IMR-90 (cell line): ENCODE measurements at regions not wholly inside any gene's neighbourhood (a gene's known extent, or its start where the extent isn't known, plus 50 kb on each side); places are given as distances from the start of the nearest gene placed in this dataset.

Source experiments
- ATAC-seq: fragments of 200-7000 bp; cut with Tn5 transposase; 2 replicates; pipeline ENCODE4 v1.9.1; 2020; ENCODE audit warnings: low read depth, mild to moderate bottlenecking, moderate library complexity
- BruUV-seq: library from RNA; stranded (reverse); fragments of 400-500 nt; replicated peaks from 2 replicates; lab custom pipeline; 2021; lab: Mats Ljungman, UMichigan
- CTCF ChIA-PET: fragments of 300-600 bp; formaldehyde crosslinking; extraction: SDS; loops from one replicate; lab custom pipeline; 2021; ENCODE audit warnings: antibody characterized with exemption; lab: Yijun Ruan, JAX
- POLR2A ChIA-PET: fragments of 300-600 bp; sonication (Branson Sonifier 250); formaldehyde crosslinking; loops from one replicate; lab custom pipeline; 2022; ENCODE audit warnings: antibody characterized with exemption; ENCODE audit not compliant: unreplicated experiment; lab: Charles Lee
- DNase-seq: peaks from one replicate; pipeline ENCODE4 v3.0.0; 2013
- H2AFZ ChIP-seq: replicated peaks from 2 replicates; pipeline ENCODE3; 2013; ENCODE audit warnings: low read length, mild to moderate bottlenecking; ENCODE audit not compliant: poor library complexity
- H2AK5ac ChIP-seq: 2 replicates; pipeline ENCODE4 v1.6.1; 2013; ENCODE audit warnings: low read depth, low read length, inconsistent platforms
- H2AK9ac ChIP-seq: replicated peaks from 2 replicates; pipeline ENCODE3; 2013; ENCODE audit warnings: mild to moderate bottlenecking, low read depth, low read length, moderate library complexity; ENCODE audit not compliant: poor library complexity
- H2BK120ac ChIP-seq: 2 replicates; pipeline ENCODE4 v1.6.1; 2013; ENCODE audit warnings: low read depth, low read length, inconsistent platforms
- H2BK15ac ChIP-seq: 3 replicates; pipeline ENCODE4 v1.6.1; 2013; ENCODE audit warnings: low read depth, low read length, inconsistent platforms
- H2BK20ac ChIP-seq: 2 replicates; pipeline ENCODE4 v1.6.1; 2013; ENCODE audit warnings: low read depth, mild to moderate bottlenecking, inconsistent platforms, low read length, moderate library complexity
- H2BK5ac ChIP-seq: 2 replicates; pipeline ENCODE4 v1.6.1; 2013; ENCODE audit warnings: mild to moderate bottlenecking, low read depth, low read length, inconsistent platforms; ENCODE audit not compliant: poor library complexity, severe bottlenecking
- H3K14ac ChIP-seq: replicated peaks from 2 replicates; pipeline ENCODE4 v1.6.1; 2013; ENCODE audit warnings: low read depth, low read length, inconsistent platforms
- H3K18ac ChIP-seq: 2 replicates; pipeline ENCODE4 v1.6.1; 2013; ENCODE audit warnings: low read depth, low read length, control low read depth
- H3K23ac ChIP-seq: 2 replicates; pipeline ENCODE4 v1.6.1; 2013; ENCODE audit warnings: low read depth, low read length, inconsistent platforms
- H3K27ac ChIP-seq: 2 replicates; pipeline ENCODE4 v1.5.1; 2013; ENCODE audit warnings: mild to moderate bottlenecking, control low read depth, low read length; ENCODE audit not compliant: insufficient read depth
- H3K27me3 ChIP-seq: 2 replicates; pipeline ENCODE4 v1.6.1; 2013; ENCODE audit warnings: low read length; ENCODE audit not compliant: control insufficient read depth, insufficient read depth
- H3K36me3 ChIP-seq: 2 replicates; pipeline ENCODE4 v1.6.1; 2013; ENCODE audit warnings: low read length, mixed read lengths; ENCODE audit not compliant: control insufficient read depth, insufficient read depth
- H3K4ac ChIP-seq: 2 replicates; pipeline ENCODE4 v1.6.1; 2013; ENCODE audit warnings: low read depth, low read length, inconsistent platforms
- H3K4me1 ChIP-seq: 2 replicates; pipeline ENCODE4 v1.6.1; 2013; ENCODE audit warnings: low read length, mixed read lengths; ENCODE audit not compliant: control insufficient read depth, insufficient read depth
- H3K4me2 ChIP-seq: 2 replicates; pipeline ENCODE4 v1.6.1; 2013; ENCODE audit warnings: low read depth, mild to moderate bottlenecking, control low read depth, low read length, moderate library complexity
- H3K4me3 ChIP-seq: 2 replicates; pipeline ENCODE4 v1.5.1; 2013; ENCODE audit warnings: low read depth, mild to moderate bottlenecking, control low read depth, low read length, moderate library complexity; ENCODE audit not compliant: insufficient read depth
- H3K56ac ChIP-seq: 2 replicates; pipeline ENCODE4 v1.6.1; 2013; ENCODE audit warnings: low read length, inconsistent platforms; ENCODE audit not compliant: insufficient read depth; ENCODE audit errors: extremely low read depth
- H3K79me1 ChIP-seq, 2 experiments: 2 replicates each; pipeline ENCODE4 v1.6.1; 2013; ENCODE audit warnings: low read length in 2 of 2, inconsistent platforms in 1 of 2, low read depth in 1 of 2
- H3K9ac ChIP-seq: 2 replicates; pipeline ENCODE4 v1.6.1; 2013; ENCODE audit warnings: low read depth, low read length, control low read depth
- H3K9me1 ChIP-seq: 2 replicates; pipeline ENCODE4 v1.6.1; 2013; ENCODE audit warnings: low read length, inconsistent platforms; ENCODE audit not compliant: insufficient read depth
- H3K9me3 ChIP-seq: 2 replicates; pipeline ENCODE4 v1.6.1; 2013; ENCODE audit warnings: low read length; ENCODE audit not compliant: control insufficient read depth, insufficient read depth
- H4K20me1 ChIP-seq: 2 replicates; pipeline ENCODE4 v1.6.1; 2013; ENCODE audit warnings: low read length, inconsistent platforms; ENCODE audit not compliant: insufficient read depth
- H4K5ac ChIP-seq: 2 replicates; pipeline ENCODE4 v1.6.1; 2013; ENCODE audit warnings: mild to moderate bottlenecking, low read depth, low read length, control low read depth
- H4K8ac ChIP-seq, 2 experiments: 2 replicates each; pipeline ENCODE4 v1.6.1; 2013; ENCODE audit warnings: low read depth in 2 of 2, low read length in 2 of 2, control low read depth in 1 of 2, inconsistent platforms in 1 of 2
- H4K91ac ChIP-seq: 2 replicates; pipeline ENCODE4 v1.6.1; 2013; ENCODE audit warnings: low read depth, low read length, inconsistent platforms; ENCODE audit not compliant: insufficient read depth
- BHLHE40 ChIP-seq: fragments of 150-350 bp; IDR thresholded peaks from 2 replicates; pipeline ENCODE4 v1.6.1; 2016; ENCODE audit warnings: mild to moderate bottlenecking, low read depth, low read length
- CEBPB ChIP-seq: IDR thresholded peaks from 2 replicates; pipeline ENCODE4 v1.6.1; 2012; ENCODE audit warnings: low read depth, low read length, improper control_type of control experiment
- CHD1 ChIP-seq: IDR thresholded peaks from 2 replicates; pipeline ENCODE4 v1.6.1; 2012; ENCODE audit warnings: low read depth, low read length, improper control_type of control experiment
- ELK1 ChIP-seq: fragments of 150-350 bp; IDR thresholded peaks from 2 replicates; pipeline ENCODE4 v1.6.1; 2016; ENCODE audit warnings: low read depth, mild to moderate bottlenecking, low read length, moderate library complexity, borderline replicate concordance
- FOS ChIP-seq: fragments of 150-350 bp; IDR thresholded peaks from 2 replicates; pipeline ENCODE4 v1.6.1; 2016; ENCODE audit warnings: low read depth, low read length
- MAFK ChIP-seq: IDR thresholded peaks from 2 replicates; pipeline ENCODE4 v1.6.1; 2012; ENCODE audit warnings: low read depth, low read length, improper control_type of control experiment
- MAZ ChIP-seq: IDR thresholded peaks from 2 replicates; pipeline ENCODE4 v1.6.1; 2012; ENCODE audit warnings: low read depth, mild to moderate bottlenecking, low read length, improper control_type of control experiment, moderate library complexity, borderline replicate concordance
- MXI1 ChIP-seq: IDR thresholded peaks from 2 replicates; pipeline ENCODE4 v1.6.1; 2012; ENCODE audit warnings: low read depth, mild to moderate bottlenecking, low read length, moderate library complexity, borderline replicate concordance
- POLR2A ChIP-seq: IDR thresholded peaks from 2 replicates; pipeline ENCODE4 v1.6.1; 2012; ENCODE audit warnings: mild to moderate bottlenecking, low read depth, low read length
- RAD21 ChIP-seq: IDR thresholded peaks from 2 replicates; pipeline ENCODE4 v1.6.1; 2012; ENCODE audit warnings: low read length, improper control_type of control experiment
- RCOR1 ChIP-seq: IDR thresholded peaks from 2 replicates; pipeline ENCODE4 v1.6.1; 2012; ENCODE audit warnings: mild to moderate bottlenecking, low read length, improper control_type of control experiment; ENCODE audit not compliant: insufficient replicate concordance
- RFX5 ChIP-seq: IDR thresholded peaks from 2 replicates; pipeline ENCODE4 v1.8.0; 2012; ENCODE audit warnings: low read depth, mild to moderate bottlenecking, low read length, moderate library complexity
- SMC3 ChIP-seq: fragments of 150-350 bp; IDR thresholded peaks from 2 replicates; pipeline ENCODE4 v1.6.1; 2016; ENCODE audit warnings: low read depth, mild to moderate bottlenecking, antibody characterized with exemption, low read length, moderate library complexity
- USF2 ChIP-seq: fragments of 150-350 bp; IDR thresholded peaks from 2 replicates; pipeline ENCODE4 v1.6.1; 2017; ENCODE audit warnings: mild to moderate bottlenecking, antibody characterized with exemption, low read length, low read depth
- WGBS, 2 experiments: methylation state at CpG; one replicate each; pipeline versions ENCODE4 v1.1.5 to v1.1.7; 2013; ENCODE audit warnings: missing lambda C conversion rate in 2 of 2; ENCODE audit not compliant: insufficient read length in 1 of 2; ENCODE audit errors: extremely low coverage in 2 of 2; 5-methylcytosine and 5-hydroxymethylcytosine counted together
- dilution Hi-C: fragments of 300-500 bp; cut with HindIII; formaldehyde crosslinking; loops from one replicate; pipeline ENCODE4 v1.14.3; 2018; ENCODE audit warnings: low sequenced_read_pairs; ENCODE audit not compliant: unreplicated experiment
- in situ Hi-C: fragments of 300-500 bp; cut with MboI; formaldehyde crosslinking; loops from 3 replicates; pipeline ENCODE4 v1.14.3; 2019; ENCODE audit warnings: low sequenced_read_pairs, inconsistent platforms, mixed read lengths
- intact Hi-C: fragments of 100-400 bp; cut with micrococcal nuclease; formaldehyde crosslinking; loops from 2 replicates; pipeline ENCODE4 v1.10.0; 2022

GRCh38 chr6:93703431-93703830 is 284.1 kb upstream of the EPHA7 start:
- Histone ChIP-seq H3K14ac (no peak overlapping the region), H2BK120ac (no peak overlapping the region), H3K4me1 (no peaks in the 10 kb centered on the region), H2BK15ac (no peak overlapping the region), H2AFZ (no peak overlapping the region), H3K23ac (no peak overlapping the region), H3K56ac (no peak overlapping the region), H4K8ac (no peak overlapping the region), H2BK20ac (no peak overlapping the region), H3K27ac (no peak overlapping the region), H2AK9ac (no peak overlapping the region), H3K9me3 (peaks cover 3% of the 10 kb centered on the region; the same call in 1 of the 2 replicates), H3K27me3 (no peaks in the 10 kb centered on the region), H4K5ac (no peak overlapping the region), H3K4ac (no peak overlapping the region), H3K4me3 (no peak overlapping the region), H4K91ac (no peak overlapping the region), H3K79me1 (no peaks in the 10 kb centered on the region), H4K20me1 (no peaks in the 10 kb centered on the region), H3K9ac (no peak overlapping the region), H2AK5ac (no peak overlapping the region), H3K36me3 (no peaks in the 10 kb centered on the region), H2BK5ac (no peak overlapping the region), H3K18ac (no peak overlapping the region), H3K9me1 (no peaks in the 10 kb centered on the region), H3K4me2 (no peak overlapping the region)
- intact Hi-C loops (no loop called here), dilution Hi-C loops (no loop called here), in situ Hi-C loops (no loop called here)
- TF ChIP-seq POLR2A: no peak
- no peak for TF ChIP-seq CHD1
- no peak for TF ChIP-seq MXI1
- no peak for TF ChIP-seq ELK1
- no peak for TF ChIP-seq RAD21
- no peak for TF ChIP-seq CEBPB
- TF ChIP-seq MAFK: no peak
- no peak for TF ChIP-seq RFX5
- TF ChIP-seq FOS: no peak
- no peak for TF ChIP-seq BHLHE40
- TF ChIP-seq SMC3: no peak
- TF ChIP-seq USF2: no peak
- no peak for TF ChIP-seq RCOR1
- TF ChIP-seq MAZ: no peak
- CTCF ChIA-PET: no interaction called here
- ATAC-seq: no peak
- DNase-seq: no peak
- WGBS, 2 experiments: no CpG with 5 or more reads among the region's 1 CpG
- POLR2A ChIA-PET: no interaction called here
- BruUV-seq: no TSS peak
